SU-DHL-6 (cell line): ENCODE measurements at regions not wholly inside any gene's neighbourhood (a gene's known extent, or its start where the extent isn't known, plus 50 kb on each side); places are given as distances from the start of the nearest gene placed in this dataset.

Experiments used
- H2AFZ ChIP-seq: fragments of 200-600 bp; sonication (generic); 2 replicates; pipeline ENCODE4 v1.6.1; 2014; ENCODE audit warnings: low read depth, mild to moderate bottlenecking, moderate library complexity, mixed read lengths, antibody characterized with exemption, low read length; ENCODE audit not compliant: severe bottlenecking
- H3F3A ChIP-seq: fragments of 200-600 bp; shearing (Covaris generic); 2 replicates; pipeline ENCODE4 v1.6.0; 2016; ENCODE audit warnings: antibody characterized with exemption, mild to moderate bottlenecking; ENCODE audit not compliant: insufficient read depth
- H3K27ac ChIP-seq: fragments of 200-600 bp; sonication (generic); 2 replicates; pipeline ENCODE4 v1.5.1; 2016; ENCODE audit warnings: low read depth, mild to moderate bottlenecking, low read length, moderate library complexity, mixed read lengths
- H3K27me3 ChIP-seq: fragments of 200-600 bp; sonication (generic), shearing (Covaris generic); 2 replicates; pipeline ENCODE4 v1.6.0; 2014; ENCODE audit warnings: mild to moderate bottlenecking, low read length
- H3K36me3 ChIP-seq: fragments of 200-600 bp; sonication (generic); 2 replicates; pipeline ENCODE4 v1.6.1; 2014; ENCODE audit warnings: mild to moderate bottlenecking, low read length, mixed read lengths
- H3K4me2 ChIP-seq: fragments of 300-600, 200-600 bp; shearing (Covaris generic), sonication (generic); 2 replicates; pipeline ENCODE4 v1.6.0; 2014; ENCODE audit warnings: low read length, low read depth, mild to moderate bottlenecking; ENCODE audit not compliant: poor library complexity, severe bottlenecking
- H3K4me3 ChIP-seq: fragments of 200-600 bp; sonication (generic); 2 replicates; pipeline ENCODE4 v1.5.1; 2014; ENCODE audit warnings: antibody characterized with exemption, low read length, mild to moderate bottlenecking, mixed read lengths; ENCODE audit not compliant: insufficient read depth, poor library complexity, severe bottlenecking
- H3K79me2 ChIP-seq: fragments of 200-600 bp; sonication (generic); 2 replicates; pipeline ENCODE4 v1.6.1; 2014; ENCODE audit warnings: mild to moderate bottlenecking, low read length, moderate library complexity; ENCODE audit not compliant: insufficient read depth
- H3K9ac ChIP-seq: fragments of 200-600 bp; sonication (generic); 2 replicates; pipeline ENCODE4 v1.7.0; 2014; ENCODE audit warnings: mild to moderate bottlenecking, low read length
- H3K9me2 ChIP-seq: fragments of 200-600 bp; sonication (generic); replicated peaks from 2 replicates; pipeline ENCODE4 v1.6.1; 2014; ENCODE audit warnings: low read length; ENCODE audit not compliant: insufficient read depth
- H3K9me3 ChIP-seq: fragments of 200-600 bp; sonication (generic); 2 replicates; pipeline ENCODE4 v1.6.1; 2014; ENCODE audit warnings: low read length, mixed read lengths; ENCODE audit not compliant: insufficient read depth
- H4K20me1 ChIP-seq: fragments of 200-600 bp; sonication (generic); 2 replicates; pipeline ENCODE4 v1.6.1; 2014; ENCODE audit warnings: low read depth, mild to moderate bottlenecking, antibody characterized with exemption, low read length, moderate library complexity, mixed read lengths
- EZH2phosphoT487 ChIP-seq: fragments of 200-600 bp; sonication (generic), shearing (Covaris generic); conservative IDR thresholded peaks from 2 replicates; pipeline ENCODE4 v1.6.1; 2018; ENCODE audit warnings: mild to moderate bottlenecking, antibody characterized with exemption, low read length, moderate library complexity, mixed read lengths
- TF ChIP-seq, protein P1 (sequence below): fragments of 200-600 bp; sonication (generic); IDR thresholded peaks from one replicate; pipeline ENCODE4 v1.5.1; 2017; ENCODE audit warnings: antibody characterized with exemption, mild to moderate bottlenecking, low read length, moderate library complexity; ENCODE audit not compliant: insufficient read depth, poor library complexity, severe bottlenecking

DNA sequence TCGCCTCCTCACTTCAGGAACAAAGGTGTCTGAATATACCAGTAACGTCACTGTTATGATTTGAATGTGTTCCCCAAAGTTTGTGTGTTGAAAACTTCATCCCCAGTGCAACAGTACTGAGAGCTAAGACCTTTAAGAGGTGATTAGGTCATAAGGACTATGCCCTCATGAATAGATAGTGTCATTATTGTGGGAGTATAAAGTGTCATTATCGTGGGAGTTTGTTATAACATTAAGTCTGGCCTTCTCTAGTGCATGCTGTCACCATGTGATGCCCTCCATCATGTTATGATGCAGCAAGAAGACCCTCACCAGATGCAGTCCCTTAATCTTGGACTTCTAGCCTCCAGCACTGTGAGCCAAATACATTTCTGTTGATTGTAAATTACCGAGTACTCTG, 53.7 kb upstream of the TLE3 start:
- no peaks in the 10 kb centered on the region for H3F3A ChIP-seq
- H3K4me3 ChIP-seq = no peak overlapping the region
- H3K4me2 ChIP-seq = no peak overlapping the region
- no peak overlapping the region for H2AFZ ChIP-seq
- H3K27ac ChIP-seq = no peak overlapping the region
- H3K9me3 ChIP-seq = no peaks in the 10 kb centered on the region
- no peak overlapping the region for H3K9ac ChIP-seq
- H3K36me3 ChIP-seq = no peaks in the 10 kb centered on the region
- H4K20me1 ChIP-seq = no peaks in the 10 kb centered on the region
- no peaks in the 10 kb centered on the region for H3K27me3 ChIP-seq
- no peaks in the 10 kb centered on the region for H3K79me2 ChIP-seq
- no peaks in the 10 kb centered on the region for H3K9me2 ChIP-seq
- TF ChIP-seq, protein P1, sequence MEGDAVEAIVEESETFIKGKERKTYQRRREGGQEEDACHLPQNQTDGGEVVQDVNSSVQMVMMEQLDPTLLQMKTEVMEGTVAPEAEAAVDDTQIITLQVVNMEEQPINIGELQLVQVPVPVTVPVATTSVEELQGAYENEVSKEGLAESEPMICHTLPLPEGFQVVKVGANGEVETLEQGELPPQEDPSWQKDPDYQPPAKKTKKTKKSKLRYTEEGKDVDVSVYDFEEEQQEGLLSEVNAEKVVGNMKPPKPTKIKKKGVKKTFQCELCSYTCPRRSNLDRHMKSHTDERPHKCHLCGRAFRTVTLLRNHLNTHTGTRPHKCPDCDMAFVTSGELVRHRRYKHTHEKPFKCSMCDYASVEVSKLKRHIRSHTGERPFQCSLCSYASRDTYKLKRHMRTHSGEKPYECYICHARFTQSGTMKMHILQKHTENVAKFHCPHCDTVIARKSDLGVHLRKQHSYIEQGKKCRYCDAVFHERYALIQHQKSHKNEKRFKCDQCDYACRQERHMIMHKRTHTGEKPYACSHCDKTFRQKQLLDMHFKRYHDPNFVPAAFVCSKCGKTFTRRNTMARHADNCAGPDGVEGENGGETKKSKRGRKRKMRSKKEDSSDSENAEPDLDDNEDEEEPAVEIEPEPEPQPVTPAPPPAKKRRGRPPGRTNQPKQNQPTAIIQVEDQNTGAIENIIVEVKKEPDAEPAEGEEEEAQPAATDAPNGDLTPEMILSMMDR = no peak
- TF ChIP-seq EZH2phosphoT487 = no peak

DNA sequence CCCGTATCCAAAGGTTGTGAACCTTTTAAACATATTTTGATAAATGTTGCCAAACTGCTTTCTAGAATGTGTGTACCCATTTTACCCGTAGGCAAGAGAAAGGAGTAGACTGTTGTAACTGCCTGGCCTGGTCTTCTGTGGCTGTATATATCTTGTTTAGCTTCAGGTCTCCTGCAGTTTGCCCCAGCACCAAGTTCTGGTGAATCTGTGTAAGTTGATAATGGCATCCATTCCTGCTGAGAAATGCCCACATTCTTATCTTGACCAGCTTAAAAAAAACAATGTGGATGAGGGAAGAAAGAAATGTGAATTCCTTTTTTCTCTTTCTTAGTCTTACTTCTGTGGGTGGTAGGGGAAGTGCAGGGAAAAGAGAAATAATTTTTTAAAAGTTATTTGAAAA, 53.3 kb upstream of the TLE3 start:
- Histone ChIP-seq H3K27ac (no peak overlapping the region), H3K79me2 (no peaks in the 10 kb centered on the region), H3K9me3 (no peaks in the 10 kb centered on the region), H3K4me3 (no peak overlapping the region), H3K9me2 (no peaks in the 10 kb centered on the region), H3K4me2 (no peak overlapping the region), H3K27me3 (no peaks in the 10 kb centered on the region), H3F3A (no peaks in the 10 kb centered on the region), H4K20me1 (no peaks in the 10 kb centered on the region), H3K9ac (no peak overlapping the region), H3K36me3 (no peaks in the 10 kb centered on the region), H2AFZ (no peak overlapping the region)
- no peak for TF ChIP-seq EZH2phosphoT487
- TF ChIP-seq, protein P1 = no peak

DNA sequence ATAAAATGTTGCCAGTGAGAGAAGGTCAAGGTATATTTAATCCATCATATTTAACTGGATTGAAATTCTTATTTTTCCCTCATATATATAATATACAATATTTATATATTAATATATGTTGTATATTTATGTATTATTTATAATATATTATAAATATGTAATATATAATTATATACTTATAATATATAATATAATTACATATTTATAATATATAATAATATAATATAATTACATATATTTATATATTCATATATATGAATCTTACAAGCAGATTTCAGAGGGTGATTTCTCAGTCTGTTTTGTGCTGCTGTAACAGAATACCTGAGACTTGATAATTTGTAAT, 52.7 kb upstream of the TLE3 start:
- Histone ChIP-seq H3F3A (no peaks in the 10 kb centered on the region), H3K9me2 (no peaks in the 10 kb centered on the region), H4K20me1 (no peaks in the 10 kb centered on the region), H3K4me3 (no peak overlapping the region), H3K79me2 (no peaks in the 10 kb centered on the region), H3K9ac (no peak overlapping the region), H3K27me3 (no peaks in the 10 kb centered on the region), H3K4me2 (no peak overlapping the region), H3K36me3 (no peaks in the 10 kb centered on the region), H2AFZ (no peak overlapping the region), H3K27ac (no peak overlapping the region), H3K9me3 (no peaks in the 10 kb centered on the region)
- TF ChIP-seq, protein P1 = no peak
- no peak for TF ChIP-seq EZH2phosphoT487
